HG02798 (cell line): ENCODE measurements at regions not wholly inside any gene's neighbourhood (a gene's known extent, or its start where the extent isn't known, plus 50 kb on each side); places are given as distances from the start of the nearest gene placed in this dataset.

Experiments
- ATAC-seq: cut with Tn5 transposase; IDR thresholded peaks from one replicate; pipeline ENCODE4 v1.9.1; 2021; ENCODE audit warnings: mild to moderate bottlenecking; ENCODE audit not compliant: unreplicated experiment, poor library complexity

DNA sequence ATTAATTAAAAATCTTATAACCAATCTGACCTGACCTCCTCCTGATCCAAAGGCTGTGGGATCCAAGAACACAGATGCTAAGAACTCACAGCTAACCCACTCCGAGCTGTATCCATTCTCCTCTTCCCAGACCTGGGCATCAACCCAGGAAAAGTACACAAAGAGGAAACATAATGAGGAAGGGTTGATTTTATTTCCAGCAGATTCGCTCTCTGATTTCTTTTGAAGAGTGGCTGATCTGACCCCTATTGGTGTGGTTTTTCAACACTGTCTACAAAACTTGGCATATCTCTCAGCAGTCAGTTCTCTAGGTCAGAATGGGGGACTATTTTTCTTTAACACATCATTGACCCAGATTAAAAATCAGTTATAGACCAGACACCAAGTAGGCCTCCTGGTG is 201.9 kb upstream of the UBASH3B start:
- no peak for ATAC-seq

DNA sequence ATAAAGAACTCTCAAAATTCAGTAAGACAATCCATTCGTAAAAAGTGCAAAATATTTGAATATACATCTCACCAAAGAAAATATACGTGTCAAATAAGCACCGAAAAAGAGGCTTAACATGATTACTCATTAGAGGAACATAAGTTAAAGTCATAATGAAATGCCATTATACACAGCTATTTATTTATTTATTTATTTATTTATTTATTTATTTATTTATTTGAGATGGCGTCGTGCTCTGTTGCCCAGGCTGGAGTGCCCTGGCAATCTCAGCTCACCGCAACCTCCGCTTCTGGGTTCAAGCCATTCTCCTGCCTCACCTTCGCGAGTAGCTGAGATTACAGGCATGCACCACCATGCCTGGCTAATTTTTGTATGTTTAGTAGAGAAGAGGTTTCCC is 203.6 kb upstream of the UBASH3B start:
- no peak for ATAC-seq

DNA sequence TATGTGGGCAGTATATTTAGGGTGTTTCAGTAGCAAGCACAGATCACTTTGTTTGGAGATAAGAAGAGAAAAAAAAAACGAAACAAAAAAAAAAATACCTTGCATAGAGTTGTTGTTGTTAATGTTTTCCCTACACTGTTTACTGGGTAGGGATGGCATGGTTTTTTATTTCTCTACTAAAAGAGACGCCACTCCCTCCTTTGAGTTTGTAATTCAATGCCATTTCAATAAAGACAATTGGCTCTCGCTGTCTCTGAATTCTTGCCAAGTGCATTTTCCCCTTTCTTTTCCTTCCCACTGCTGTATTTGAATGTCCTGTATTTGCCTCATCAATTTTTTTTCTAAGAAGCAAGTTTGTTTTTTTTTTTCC is 213.9 kb upstream of the UBASH3B start:
- no peak for ATAC-seq

DNA sequence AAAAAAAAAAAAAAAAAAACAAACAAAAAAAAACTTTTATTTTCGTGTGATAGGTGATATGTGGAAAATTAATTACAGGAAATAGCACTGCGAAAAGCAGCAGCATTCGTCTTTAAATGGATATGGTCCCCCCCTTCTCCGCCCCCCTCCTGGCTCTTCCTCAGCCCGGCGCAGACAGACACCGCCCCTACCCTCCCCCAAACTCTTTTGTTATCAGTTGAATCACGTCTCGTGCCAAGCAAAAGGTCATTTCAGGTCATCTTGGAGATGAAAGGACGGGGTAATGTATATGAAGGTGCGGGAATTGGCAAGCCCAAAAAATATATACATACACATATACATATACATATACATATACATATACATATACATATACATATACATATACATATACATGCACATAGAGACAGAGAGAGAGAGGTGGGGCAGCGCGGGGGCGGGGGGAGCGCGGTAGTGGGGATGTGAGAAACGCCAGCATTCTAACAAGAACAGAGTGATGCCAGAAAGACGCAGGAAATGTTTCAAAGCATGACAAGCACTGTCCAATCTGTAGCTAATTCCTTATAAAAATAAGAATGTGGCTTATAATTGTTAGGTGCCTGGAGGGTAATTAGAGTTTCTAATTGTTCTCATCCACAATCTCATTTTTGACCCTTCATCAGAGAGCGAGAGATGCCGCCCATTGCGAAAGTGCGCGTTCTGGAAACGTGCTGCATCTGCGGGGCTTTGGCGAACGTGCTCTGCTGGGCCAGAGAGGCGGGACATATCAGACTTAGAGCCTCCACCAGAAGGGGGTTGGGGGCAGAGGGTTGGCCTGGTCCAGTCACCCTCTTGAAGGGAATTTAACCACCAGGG is 214.5 kb upstream of the UBASH3B start:
- no peak for ATAC-seq

DNA sequence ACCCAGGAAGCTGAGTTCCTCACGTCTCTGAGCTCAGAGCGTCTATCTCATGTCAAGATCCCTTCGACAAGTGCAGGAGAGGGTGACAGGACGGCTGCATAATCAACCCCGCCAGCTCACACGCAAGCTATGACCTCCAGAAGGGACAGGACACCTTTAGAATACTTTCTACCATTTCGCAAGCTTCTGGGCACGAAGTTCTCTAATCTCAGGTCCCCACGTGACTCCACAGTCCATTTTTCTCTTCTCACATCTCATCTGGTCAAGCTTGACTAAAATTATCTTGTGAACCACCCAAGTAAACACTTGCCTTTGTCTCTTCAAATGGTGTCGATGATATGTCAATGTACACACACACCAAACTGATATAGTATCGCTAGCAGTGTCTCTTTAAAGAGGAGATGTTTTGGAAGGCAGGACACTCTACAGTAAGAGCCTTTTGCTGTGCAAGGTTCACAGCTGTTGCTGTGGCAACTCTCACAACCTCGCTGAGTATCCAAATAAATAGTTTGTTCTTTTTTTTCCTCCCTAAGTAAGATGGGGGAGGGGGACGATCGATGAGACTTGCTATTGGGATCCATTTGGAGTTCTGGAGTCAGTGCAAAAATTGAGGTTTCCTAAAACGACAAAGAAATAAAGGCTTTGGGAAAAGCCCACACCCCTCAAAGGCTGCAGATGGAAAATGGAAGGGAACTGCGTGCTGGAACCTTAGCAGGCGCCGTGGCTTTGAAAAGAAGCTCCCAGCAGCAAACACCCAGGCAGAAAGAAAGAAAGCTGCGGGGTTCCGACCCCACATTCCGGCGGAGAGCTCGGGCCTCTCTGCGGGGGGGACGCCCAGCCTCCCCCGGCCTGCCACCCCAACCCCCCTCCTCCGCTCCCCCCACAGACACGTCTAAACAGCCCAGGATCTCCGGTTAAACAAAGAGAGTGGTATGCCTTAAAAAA is 215.4 kb upstream of the UBASH3B start:
- no peak for ATAC-seq

DNA sequence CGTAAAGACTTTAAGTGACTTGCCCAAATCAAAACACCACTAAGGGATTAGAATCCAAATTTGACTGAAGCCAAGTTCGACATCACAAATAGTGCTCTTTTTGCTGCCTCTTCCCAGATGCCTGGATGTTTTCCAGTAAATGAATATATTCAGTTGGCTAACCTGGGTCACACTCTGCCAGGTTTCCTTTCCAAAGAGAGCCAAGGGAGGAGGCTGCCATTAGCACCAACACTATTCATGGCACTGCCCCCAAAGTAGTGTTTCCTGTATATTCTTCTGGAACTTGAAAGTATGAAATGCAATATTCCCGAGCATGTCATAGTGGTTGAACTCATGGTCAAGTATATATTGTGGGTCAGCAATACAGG is 219.3 kb upstream of the UBASH3B start:
- ATAC-seq: no peak

DNA sequence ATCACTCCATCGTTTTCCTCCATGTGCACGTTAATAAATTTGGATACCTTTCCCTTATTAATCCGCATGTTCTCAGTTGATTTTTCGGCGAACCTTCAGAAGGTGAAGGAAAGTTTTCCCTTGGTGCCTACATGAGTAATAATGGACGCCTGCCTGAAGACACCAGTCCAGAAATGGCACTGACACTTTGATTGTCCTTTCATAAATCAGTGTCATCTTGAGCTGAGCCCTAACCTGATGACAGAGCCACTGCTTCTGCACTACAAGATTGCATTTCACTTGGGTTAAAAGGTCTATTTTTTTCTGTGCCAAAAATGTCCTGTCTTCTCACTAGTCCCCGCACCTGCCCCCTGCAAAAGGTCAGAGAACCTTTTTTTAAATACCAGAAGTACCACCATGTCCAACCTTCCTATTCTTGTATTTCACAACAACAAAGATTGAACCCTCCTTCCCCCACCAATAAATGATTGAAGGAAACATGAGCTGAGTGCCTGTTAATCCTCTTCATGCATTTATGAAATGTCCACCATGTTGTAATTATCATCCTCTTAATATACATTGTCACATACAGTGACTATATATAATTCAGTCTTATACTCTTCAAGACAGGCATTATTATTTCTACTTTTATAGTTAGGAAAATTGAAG is 219.9 kb upstream of the UBASH3B start:
- ATAC-seq: no peak

DNA sequence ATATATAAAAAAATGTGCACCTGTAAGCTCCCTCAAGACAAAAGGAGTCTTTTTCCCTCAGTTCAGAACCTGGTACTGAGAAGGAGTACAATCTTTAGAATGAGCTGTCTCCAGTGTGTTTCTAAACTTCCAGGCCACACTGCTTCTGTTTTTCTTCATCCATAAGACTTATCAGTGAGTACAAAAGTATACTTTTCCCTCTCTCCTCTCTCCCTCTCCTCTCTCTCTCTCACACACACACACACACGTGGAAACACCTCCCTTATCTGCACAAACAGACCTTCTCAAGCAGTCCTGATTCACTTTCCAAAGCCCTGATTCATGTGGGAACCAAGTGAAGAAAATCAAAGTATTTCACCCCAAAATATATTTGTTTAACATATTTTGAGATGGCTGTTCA is 220.7 kb upstream of the UBASH3B start:
- no peak for ATAC-seq

GRCh38 chr11:122430490-122430889 is 225.0 kb upstream of the UBASH3B start:
- ATAC-seq: no peak

DNA sequence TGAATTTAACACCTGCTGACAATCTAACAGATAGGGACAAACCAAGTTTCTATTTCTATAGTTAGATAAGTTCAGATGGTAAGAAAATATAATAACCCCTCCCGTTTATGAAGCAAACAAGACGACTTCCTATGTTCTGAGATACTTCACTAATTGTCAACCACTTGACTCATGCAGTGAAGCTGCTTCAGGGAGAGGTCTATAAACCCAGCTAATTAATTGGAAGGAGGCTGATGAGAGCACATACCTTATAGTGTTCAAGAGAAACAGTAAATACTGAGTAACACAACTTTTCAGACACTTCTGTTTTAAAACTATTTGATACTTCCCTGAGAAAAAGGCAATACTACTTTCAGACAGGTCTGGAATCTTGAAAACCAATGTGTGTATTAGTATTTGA is 229.4 kb upstream of the UBASH3B start:
- ATAC-seq: no peak

DNA sequence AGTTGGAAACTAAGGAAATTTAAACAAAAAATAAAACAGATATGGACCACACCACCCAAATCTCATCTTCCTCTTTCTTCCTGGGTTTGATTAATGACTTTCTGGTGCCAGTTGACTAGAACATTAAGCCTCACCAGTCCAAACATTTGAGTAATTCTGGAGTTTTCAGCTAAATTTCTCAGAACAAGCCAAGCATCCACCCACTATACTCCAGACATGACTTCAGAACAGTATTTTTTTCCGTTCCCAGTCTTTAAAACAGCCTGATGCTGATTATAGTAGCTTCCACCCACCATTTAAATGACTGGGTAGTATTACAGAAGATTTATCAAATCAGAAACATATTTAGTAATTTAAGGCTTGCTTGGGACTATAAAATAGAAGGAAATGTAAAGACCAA is 230.9 kb upstream of the UBASH3B start:
- ATAC-seq: no peak

DNA sequence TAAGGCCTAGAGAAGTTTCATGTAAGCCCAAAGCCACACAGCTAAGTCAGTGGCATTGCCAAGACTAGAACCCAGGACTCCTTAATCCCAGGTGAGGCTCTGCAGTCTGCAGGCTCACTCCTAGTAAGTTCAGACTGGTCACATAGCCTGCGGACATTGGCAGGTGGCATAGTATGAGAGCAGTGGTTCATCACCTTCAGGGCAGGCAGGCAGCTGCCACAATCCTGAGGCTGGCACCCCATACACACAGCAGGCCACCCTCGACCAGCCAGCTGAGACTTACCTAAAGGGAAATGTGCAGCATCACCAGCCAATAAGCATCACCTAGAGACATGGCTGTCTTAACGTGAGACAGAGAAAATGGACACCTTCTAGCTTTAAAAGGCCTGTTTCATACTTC is 231.6 kb upstream of the UBASH3B start:
- no peak for ATAC-seq

- ATAC-seq: no peak
Observed at GRCh38 chr11:122423273-122423672, 232.2 kb upstream of the UBASH3B start.

GRCh38 chr11:122422682-122423081 is 232.8 kb upstream of the UBASH3B start:
- no peak for ATAC-seq

GRCh38 chr11:122421702-122422101 is 233.8 kb upstream of the UBASH3B start:
- no peak for ATAC-seq

- no peak for ATAC-seq
Observed at GRCh38 chr11:122418032-122418431, 237.5 kb upstream of the UBASH3B start.

DNA sequence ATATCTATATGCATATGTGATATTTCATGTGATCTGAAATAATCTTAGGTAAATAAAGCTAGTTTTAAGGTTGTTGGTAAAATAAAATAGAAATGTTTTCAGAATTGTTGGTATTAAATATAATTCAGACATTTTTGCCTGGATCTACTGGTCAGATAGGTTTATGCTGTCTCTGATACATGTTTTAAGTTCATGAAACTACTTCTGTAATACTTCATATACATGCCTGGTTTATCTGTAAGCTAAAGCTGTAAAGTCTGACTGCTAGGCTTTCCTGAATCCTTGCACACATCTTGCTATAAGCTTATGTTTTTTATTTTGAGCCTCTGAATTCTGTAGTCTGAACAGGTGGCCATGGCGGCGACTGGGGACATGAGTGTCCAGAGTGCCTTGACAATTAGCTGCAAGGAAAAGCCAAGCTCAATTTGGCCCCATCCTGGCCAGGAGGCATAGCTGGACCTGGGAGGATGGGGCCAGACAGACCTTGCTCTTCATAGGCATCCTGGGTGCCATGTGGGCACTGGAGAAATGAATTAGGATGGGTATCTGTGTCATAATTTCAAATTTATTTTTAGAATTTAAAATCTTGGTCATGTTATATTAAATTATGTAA is 241.0 kb upstream of the UBASH3B start:
- no peak for ATAC-seq

- ATAC-seq: no peak
Observed at GRCh38 chr11:122413677-122414076, 241.8 kb upstream of the UBASH3B start.

DNA sequence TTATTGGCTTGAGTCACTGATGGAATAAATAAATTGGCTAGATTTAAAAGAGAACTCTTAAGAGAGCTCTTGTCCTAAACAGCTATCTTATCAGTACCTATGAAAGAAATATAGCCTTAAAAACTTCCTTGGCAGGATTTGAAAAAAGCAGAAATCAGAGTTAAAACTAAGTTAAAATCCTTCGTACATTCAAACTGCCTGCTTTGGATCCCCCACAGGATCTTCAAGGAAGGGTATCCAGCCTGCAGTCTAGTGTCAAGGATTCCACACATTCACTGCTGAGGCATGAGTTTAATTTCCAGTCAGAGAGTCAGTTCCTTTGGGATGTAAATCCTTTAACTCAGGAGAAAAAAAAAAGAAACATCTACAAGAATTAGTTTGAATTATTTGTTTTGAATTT is 242.9 kb upstream of the UBASH3B start:
- no peak for ATAC-seq

DNA sequence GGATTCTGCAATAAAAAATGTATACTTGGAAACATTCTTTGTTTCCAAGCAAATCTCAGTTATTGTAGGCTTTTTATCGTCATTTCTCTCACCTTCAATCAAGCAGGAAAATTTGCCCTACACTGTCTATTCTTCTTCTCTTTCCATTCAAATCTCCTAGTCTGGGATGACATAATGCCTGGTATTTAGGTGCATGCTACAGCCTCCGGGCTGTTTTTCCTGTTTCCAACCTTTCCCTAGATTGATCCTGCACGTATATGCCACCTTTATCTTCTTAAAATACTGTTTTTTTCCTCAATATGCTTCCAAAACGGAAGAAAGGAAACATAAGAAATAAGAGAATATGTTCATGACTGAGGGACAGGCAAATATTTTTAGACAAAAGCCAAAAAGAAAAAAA is 249.1 kb upstream of the UBASH3B start:
- ATAC-seq: no peak
